Type B pancreatic cell (in vitro differentiated cells): ENCODE measurements at regions not wholly inside any gene's neighbourhood (a gene's known extent, or its start where the extent isn't known, plus 50 kb on each side); places are given as distances from the start of the nearest gene placed in this dataset.
A peak's percentile ranks its signal among the peaks of the same experiment; 100 is the strongest.

Experiments
- DNase-seq: peaks from one replicate; pipeline ENCODE4 v3.0.0; 2021; ENCODE audit warnings: mixed read lengths; ENCODE audit not compliant: unreplicated experiment; ENCODE audit errors: extremely low spot score
- H3K27ac Mint-ChIP-seq: 2 replicates; pipeline ENCODE4 v1.8.0; 2021; ENCODE audit warnings: mild to moderate bottlenecking, mixed read lengths
- H3K27me3 Mint-ChIP-seq: 2 replicates; pipeline ENCODE4 v1.8.0; 2021; ENCODE audit warnings: mixed read lengths
- H3K36me3 Mint-ChIP-seq: 2 replicates; pipeline ENCODE4 v1.8.0; 2021; ENCODE audit warnings: mixed read lengths
- H3K4me1 Mint-ChIP-seq: one replicate; pipeline ENCODE4 v1.8.0; 2021; ENCODE audit warnings: mixed read lengths; ENCODE audit not compliant: unreplicated experiment
- H3K4me3 Mint-ChIP-seq: 2 replicates; pipeline ENCODE4 v1.8.0; 2021; ENCODE audit warnings: mild to moderate bottlenecking, mixed read lengths
- H3K9me3 Mint-ChIP-seq: 2 replicates; pipeline ENCODE4 v1.8.0; 2021; ENCODE audit warnings: mixed read lengths
- CTCF ChIP-seq: fragments of 200-600 bp; sonication (generic); conservative IDR thresholded peaks from 2 replicates; pipeline ENCODE4 v1.5.0; 2021; ENCODE audit warnings: antibody characterized with exemption, mild to moderate bottlenecking

- Mint-ChIP-seq H3K4me1 (peaks cover 36% of the 10 kb centered on the region), H3K9me3 (no peaks in the 10 kb centered on the region), H3K4me3 (no peak overlapping the region), H3K27me3 (peaks cover 3% of the 10 kb centered on the region), H3K27ac (no peak overlapping the region), H3K36me3 (no peaks in the 10 kb centered on the region)
- no peak for DNase-seq
- no peak for TF ChIP-seq CTCF
Measured at GRCh38 chr21:38917043-38917774, 111.5 kb downstream of the ETS2 start.

GRCh38 chr21:38916214-38916964 lies 110.7 kb downstream of the ETS2 start:
- peaks cover 36% of the 10 kb centered on the region for H3K4me1 Mint-ChIP-seq
- H3K27me3 Mint-ChIP-seq: peaks cover 3% of the 10 kb centered on the region
- H3K36me3 Mint-ChIP-seq: no peaks in the 10 kb centered on the region
- H3K27ac Mint-ChIP-seq: no peak overlapping the region
- no peak overlapping the region for H3K4me3 Mint-ChIP-seq
- TF ChIP-seq CTCF: no peak
- DNase-seq: no peak
- no peaks in the 10 kb centered on the region for H3K9me3 Mint-ChIP-seq

GRCh38 chr21:38915546-38915945 lies 109.8 kb downstream of the ETS2 start:
- Mint-ChIP-seq H3K27me3 (peaks cover 3% of the 10 kb centered on the region), H3K9me3 (no peaks in the 10 kb centered on the region), H3K27ac (no peak overlapping the region), H3K36me3 (no peaks in the 10 kb centered on the region), H3K4me1 (peaks cover 28% of the 10 kb centered on the region), H3K4me3 (no peak overlapping the region)
- TF ChIP-seq CTCF: no peak
- DNase-seq: peak; percentile 2

GRCh38 chr21:38914528-38915293 lies 109.0 kb downstream of the ETS2 start:
- TF ChIP-seq CTCF: no peak
- Mint-ChIP-seq H3K4me1 (peaks cover 26% of the 10 kb centered on the region), H3K36me3 (no peaks in the 10 kb centered on the region), H3K27me3 (peaks cover 3% of the 10 kb centered on the region), H3K27ac (no peak overlapping the region), H3K9me3 (no peaks in the 10 kb centered on the region), H3K4me3 (no peak overlapping the region)
- no peak for DNase-seq

- no peak overlapping the region for H3K27ac Mint-ChIP-seq
- H3K27me3 Mint-ChIP-seq: peaks cover 3% of the 10 kb centered on the region
- no peaks in the 10 kb centered on the region for H3K36me3 Mint-ChIP-seq
- peaks cover 20% of the 10 kb centered on the region for H3K4me1 Mint-ChIP-seq
- DNase-seq: no peak
- H3K9me3 Mint-ChIP-seq: no peaks in the 10 kb centered on the region
- no peak overlapping the region for H3K4me3 Mint-ChIP-seq
- no peak for TF ChIP-seq CTCF
Measured at GRCh38 chr21:38913893-38914527, 108.3 kb downstream of the ETS2 start.
